GM12874 (cell line): ENCODE measurements at regions not wholly inside any gene's neighbourhood (a gene's known extent, or its start where the extent isn't known, plus 50 kb on each side); places are given as distances from the start of the nearest gene placed in this dataset.

Experiments used
- TF ChIP-seq, protein P1 (sequence below): IDR thresholded peaks from 2 replicates; pipeline ENCODE4 v1.5.1; 2011; ENCODE audit warnings: low read depth, mild to moderate bottlenecking, control low read depth, low read length, moderate library complexity; ENCODE audit not compliant: insufficient read depth

- TF ChIP-seq, protein P1, sequence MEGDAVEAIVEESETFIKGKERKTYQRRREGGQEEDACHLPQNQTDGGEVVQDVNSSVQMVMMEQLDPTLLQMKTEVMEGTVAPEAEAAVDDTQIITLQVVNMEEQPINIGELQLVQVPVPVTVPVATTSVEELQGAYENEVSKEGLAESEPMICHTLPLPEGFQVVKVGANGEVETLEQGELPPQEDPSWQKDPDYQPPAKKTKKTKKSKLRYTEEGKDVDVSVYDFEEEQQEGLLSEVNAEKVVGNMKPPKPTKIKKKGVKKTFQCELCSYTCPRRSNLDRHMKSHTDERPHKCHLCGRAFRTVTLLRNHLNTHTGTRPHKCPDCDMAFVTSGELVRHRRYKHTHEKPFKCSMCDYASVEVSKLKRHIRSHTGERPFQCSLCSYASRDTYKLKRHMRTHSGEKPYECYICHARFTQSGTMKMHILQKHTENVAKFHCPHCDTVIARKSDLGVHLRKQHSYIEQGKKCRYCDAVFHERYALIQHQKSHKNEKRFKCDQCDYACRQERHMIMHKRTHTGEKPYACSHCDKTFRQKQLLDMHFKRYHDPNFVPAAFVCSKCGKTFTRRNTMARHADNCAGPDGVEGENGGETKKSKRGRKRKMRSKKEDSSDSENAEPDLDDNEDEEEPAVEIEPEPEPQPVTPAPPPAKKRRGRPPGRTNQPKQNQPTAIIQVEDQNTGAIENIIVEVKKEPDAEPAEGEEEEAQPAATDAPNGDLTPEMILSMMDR: no peak
Measured at GRCh38 chr3:61378311-61378710, 127.1 kb upstream of the FHIT start.

GRCh38 chr3:61381745-61382392 lies 130.6 kb upstream of the FHIT start:
- TF ChIP-seq, protein P1: peak; percentile 38; the same call in 1 of the 2 replicates

GRCh38 chr3:61387817-61388216 lies 136.6 kb upstream of the FHIT start:
- TF ChIP-seq, protein P1: no peak

DNA sequence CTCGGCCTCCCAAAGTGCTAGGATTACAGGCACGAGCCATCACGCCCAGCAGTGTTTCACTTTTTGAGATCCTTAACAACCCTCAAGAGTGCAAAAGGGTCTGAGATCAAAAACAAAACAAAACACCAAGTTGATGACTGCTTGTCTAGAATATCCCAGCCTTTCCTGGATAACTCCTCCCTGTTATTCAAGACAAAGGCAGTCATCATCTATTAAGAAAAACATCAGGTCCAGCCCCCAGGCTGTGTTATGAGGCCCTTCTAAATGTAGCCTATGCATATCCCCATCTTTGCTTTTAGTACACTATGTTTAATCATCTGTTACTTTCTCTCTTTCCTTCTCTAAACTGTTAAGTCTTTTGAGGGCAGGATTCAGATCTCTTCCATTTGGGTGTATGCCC lies 150.1 kb upstream of the FHIT start:
- TF ChIP-seq, protein P1: no peak

GRCh38 chr3:61407397-61407796 lies 154.0 kb upstream of the PTPRG start:
- TF ChIP-seq, protein P1: no peak

DNA sequence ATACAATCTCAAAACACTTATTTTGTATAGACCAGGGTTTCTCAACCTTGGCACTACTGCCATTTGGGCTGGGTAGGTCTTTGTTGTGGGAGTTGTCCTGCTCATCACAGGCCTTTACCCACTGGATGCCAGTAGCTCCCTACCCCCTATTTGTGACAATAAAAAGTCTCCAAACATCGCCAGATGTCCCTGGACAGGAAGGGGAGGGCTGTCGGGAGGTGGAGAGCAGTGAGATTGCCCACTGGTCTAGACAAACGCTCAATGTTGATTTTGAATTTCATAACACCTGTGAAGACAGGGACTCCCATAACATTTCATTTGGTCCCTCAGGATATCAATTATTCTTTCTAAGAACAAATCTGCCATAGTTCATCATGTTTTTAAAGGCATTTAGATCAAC lies 151.7 kb upstream of the PTPRG start:
- TF ChIP-seq, protein P1: no peak

- TF ChIP-seq, protein P1: no peak
Measured at GRCh38 chr3:61411009-61411662, 150.2 kb upstream of the PTPRG start.
